GM13977 (cell line): ENCODE measurements at regions not wholly inside any gene's neighbourhood (a gene's known extent, or its start where the extent isn't known, plus 50 kb on each side); places are given as distances from the start of the nearest gene placed in this dataset.

Source experiments
- DNase-seq: peaks from one replicate; pipeline ENCODE4 v3.0.0; 2012; ENCODE audit warnings: low spot score
- CTCF ChIP-seq: IDR thresholded peaks from 2 replicates; pipeline ENCODE4 v1.5.1; 2012; ENCODE audit warnings: mild to moderate bottlenecking, control low read depth; ENCODE audit not compliant: insufficient read depth; ENCODE audit errors: extremely low read depth, missing control alignments
- in situ Hi-C: fragments of 300-500 bp; cut with MboI; formaldehyde crosslinking; loops from one replicate; pipeline ENCODE4 v1.12.0; 2022; ENCODE audit warnings: low sequenced_read_pairs, low pct_unique_long_range_greater_than_20kb, mixed read lengths, inconsistent platforms; ENCODE audit not compliant: unreplicated experiment

DNA sequence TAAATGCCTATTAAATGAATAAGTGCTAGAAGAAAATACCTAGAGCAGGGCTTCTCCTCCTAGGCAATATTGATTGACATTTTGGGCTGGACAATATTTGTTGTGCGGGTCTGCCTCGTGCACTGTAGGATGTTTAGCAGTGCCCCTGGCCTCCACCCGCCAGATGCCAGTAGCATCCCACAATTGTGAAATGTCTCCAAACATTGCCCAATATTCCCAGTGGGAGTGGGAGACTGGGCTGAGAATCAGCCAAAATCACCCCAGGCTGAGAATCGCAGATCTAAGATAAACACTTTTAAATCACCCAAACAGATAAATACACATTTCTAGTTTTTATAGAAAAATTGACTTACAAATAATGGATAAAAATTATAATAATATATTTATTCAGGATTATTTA is 916.2 kb upstream of the LCORL start:
- DNase-seq: no peak
- in situ Hi-C loops: no loop called here
- no peak for TF ChIP-seq CTCF

DNA sequence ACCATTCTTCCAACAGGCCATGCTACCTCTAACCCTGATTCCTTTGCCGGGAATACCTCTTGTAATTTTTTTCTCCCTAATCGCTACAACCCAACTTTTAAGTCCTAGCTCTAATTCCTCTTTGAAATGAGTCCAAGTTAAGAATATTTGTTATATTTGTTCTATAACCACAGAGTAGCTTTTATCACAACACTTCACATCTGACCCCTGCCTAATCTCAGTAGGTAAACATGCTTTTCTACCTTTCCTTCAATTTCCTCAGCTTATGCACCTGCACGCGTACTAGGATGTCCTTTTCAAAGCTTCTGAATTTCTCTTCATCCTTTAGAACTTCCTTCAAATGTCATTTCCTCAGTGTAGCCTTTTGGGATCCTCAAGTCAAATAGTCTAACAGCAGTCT is 915.5 kb upstream of the LCORL start:
- in situ Hi-C loops: no loop called here

GRCh38 chr4:18935659-18936345 is 914.2 kb upstream of the LCORL start:
- in situ Hi-C loops: no loop called here
- no peak for TF ChIP-seq CTCF
- no peak for DNase-seq

More for the DNA sequence above, 915.5 kb upstream of the LCORL start:
- DNase-seq: no peak
- TF ChIP-seq CTCF: no peak

- in situ Hi-C loops: no loop called here
- no peak for TF ChIP-seq CTCF
- DNase-seq: no peak
Measured at GRCh38 chr4:18934197-18934596, 912.6 kb upstream of the LCORL start.

- no peak for DNase-seq
- in situ Hi-C loops: no loop called here
- no peak for TF ChIP-seq CTCF
Measured at GRCh38 chr4:18932730-18933339, 911.3 kb upstream of the LCORL start.

DNA sequence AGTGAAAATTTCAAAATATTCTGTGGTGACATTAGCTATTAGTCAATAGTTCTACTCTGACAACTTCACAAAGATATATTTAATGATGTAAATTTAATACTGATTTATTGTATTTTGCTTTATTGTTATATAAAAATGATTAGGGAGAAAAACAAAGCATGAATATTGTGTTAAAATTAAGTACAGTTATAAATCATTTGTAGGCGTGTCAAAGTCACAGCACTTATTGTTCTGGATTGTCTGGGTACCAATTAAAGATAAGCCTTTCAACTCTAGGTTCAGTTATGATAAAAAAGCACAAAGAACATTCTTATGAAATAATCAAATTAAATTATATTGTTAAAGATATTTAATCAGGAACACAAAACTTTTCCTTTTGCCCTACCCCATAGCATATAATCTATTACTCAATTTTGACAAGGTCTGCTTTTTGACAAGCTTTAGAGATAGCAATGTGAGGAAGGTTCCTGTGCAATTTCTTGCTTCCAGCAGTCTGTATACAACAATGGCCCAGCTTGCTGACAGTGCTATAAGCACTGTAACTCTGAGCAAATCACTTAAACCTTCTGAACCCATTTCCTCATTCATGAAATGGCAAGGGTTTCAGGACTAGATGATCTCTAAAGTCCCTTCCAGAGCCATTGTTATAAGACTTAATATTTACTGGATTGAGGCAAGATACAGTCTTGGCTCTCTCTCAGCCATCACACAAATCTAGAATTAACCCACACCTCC is 910.3 kb upstream of the LCORL start:
- DNase-seq: no peak
- in situ Hi-C loops: no loop called here
- no peak for TF ChIP-seq CTCF
